ENCODE measurements at regions not wholly inside any gene's neighbourhood (a gene's known extent, or its start where the extent isn't known, plus 50 kb on each side); places are given as distances from the start of the nearest gene placed in this dataset.

GRCh38 chr4:149110481-149110880, 668.3 kb upstream of the NR3C2 start:
- POLR2A ChIA-PET, result no interaction called here
- Mint-ChIP-seq H3K27me3 (ENCODE audit: low read depth) (no peaks in the 10 kb centered on the region), H3K4me1 (ENCODE audit: low read depth) (no peaks in the 10 kb centered on the region), H3K4me3 (no peak overlapping the region), H3K36me3 (ENCODE audit: low read depth) (no peaks in the 10 kb centered on the region), H3K27ac (no peak overlapping the region), H3K9me3 (ENCODE audit: insufficient read depth) (no peaks in the 10 kb centered on the region)
- CTCF ChIA-PET, result no interaction called here
- DNase-seq (no peak), ATAC-seq (no peak)

DNA sequence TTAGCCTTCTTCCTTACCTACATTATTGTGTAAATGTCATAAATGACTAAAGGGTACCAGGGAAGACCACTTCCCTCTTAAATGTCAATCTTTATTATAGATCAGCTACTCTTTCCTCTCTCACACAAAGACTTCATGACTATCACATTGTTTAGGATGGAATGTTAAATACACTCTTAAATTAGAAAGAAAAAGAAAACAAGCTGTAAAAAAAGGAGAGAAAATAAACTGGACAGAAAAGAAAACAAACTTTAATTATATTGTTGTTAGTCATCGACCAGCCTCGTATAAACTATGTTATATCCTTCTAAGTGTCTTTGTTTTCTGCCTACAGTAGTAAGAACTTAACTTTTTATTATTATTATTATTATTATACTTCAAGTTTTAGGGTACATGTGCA, 666.4 kb upstream of the NR3C2 start:
- ChIA-PET POLR2A (no interaction called here), CTCF (no interaction called here)
- Mint-ChIP-seq H3K36me3 (ENCODE audit: low read depth) (no peaks in the 10 kb centered on the region), H3K4me3 (no peak overlapping the region), H3K27ac (no peak overlapping the region), H3K4me1 (ENCODE audit: low read depth) (no peaks in the 10 kb centered on the region), H3K27me3 (ENCODE audit: low read depth) (no peaks in the 10 kb centered on the region), H3K9me3 (ENCODE audit: insufficient read depth) (no peaks in the 10 kb centered on the region)
- ATAC-seq (no peak), DNase-seq (no peak)

DNA sequence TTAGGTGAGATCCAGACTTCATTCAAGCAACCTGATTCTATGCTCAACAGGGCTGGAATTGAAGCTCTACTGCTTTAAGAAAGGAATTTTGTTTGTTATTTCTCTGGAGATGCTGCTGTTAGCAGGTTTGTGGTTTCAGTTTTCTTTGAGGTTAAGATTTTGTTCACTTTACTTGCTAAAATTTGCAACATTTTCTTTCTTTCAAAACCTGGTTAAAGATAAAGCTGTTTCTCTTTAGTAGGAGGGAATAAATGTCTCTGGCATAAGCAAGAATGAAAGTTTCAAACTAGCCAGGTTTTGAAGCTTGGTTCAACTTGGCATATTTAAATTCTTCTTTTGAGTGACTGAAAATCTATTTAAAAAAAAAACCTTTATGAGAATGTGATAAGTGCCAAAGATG, 660.6 kb upstream of the NR3C2 start:
- Mint-ChIP-seq H3K4me1 (ENCODE audit: low read depth) (no peaks in the 10 kb centered on the region), H3K4me3 (no peak overlapping the region), H3K27me3 (ENCODE audit: low read depth) (no peaks in the 10 kb centered on the region), H3K36me3 (ENCODE audit: low read depth) (no peaks in the 10 kb centered on the region), H3K27ac (no peak overlapping the region), H3K9me3 (ENCODE audit: insufficient read depth) (no peaks in the 10 kb centered on the region)
- ChIA-PET POLR2A (no interaction called here), CTCF (no interaction called here)
- ATAC-seq, result no peak
- no peak for DNase-seq

GRCh38 chr4:149101649-149102048, 659.4 kb upstream of the NR3C2 start:
- H3K9me3 Mint-ChIP-seq (ENCODE audit: insufficient read depth), result no peaks in the 10 kb centered on the region
- ChIA-PET CTCF (no interaction called here), POLR2A (no interaction called here)
- DNase-seq (no peak), ATAC-seq (no peak)
- H3K36me3 Mint-ChIP-seq (ENCODE audit: low read depth), result no peaks in the 10 kb centered on the region
- H3K27ac Mint-ChIP-seq, result no peak overlapping the region
- H3K4me1 Mint-ChIP-seq (ENCODE audit: low read depth), result no peaks in the 10 kb centered on the region
- no peaks in the 10 kb centered on the region for H3K27me3 Mint-ChIP-seq (ENCODE audit: low read depth)
- H3K4me3 Mint-ChIP-seq, result no peak overlapping the region

DNA sequence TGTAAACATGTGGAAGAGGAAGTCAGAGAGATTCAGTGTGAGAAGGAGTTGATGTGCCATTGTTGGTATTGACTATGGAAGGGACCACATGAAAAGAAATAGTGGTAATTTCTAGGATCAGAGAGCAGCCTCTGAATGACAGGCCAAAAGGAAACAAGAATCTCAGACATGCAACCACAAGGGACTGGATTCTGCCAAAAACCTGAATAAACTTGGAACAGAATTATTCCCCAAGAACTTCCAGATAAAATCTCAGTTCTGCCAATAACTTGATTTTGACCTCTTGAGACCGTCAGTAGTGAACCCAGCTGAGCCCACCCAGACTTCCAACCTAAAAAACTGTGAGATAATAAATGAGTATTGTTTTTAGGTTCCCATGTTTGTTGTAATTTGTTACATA, 653.6 kb upstream of the NR3C2 start:
- no peaks in the 10 kb centered on the region for H3K4me1 Mint-ChIP-seq (ENCODE audit: low read depth)
- no peak overlapping the region for H3K27ac Mint-ChIP-seq
- H3K36me3 Mint-ChIP-seq (ENCODE audit: low read depth), result no peaks in the 10 kb centered on the region
- no peak for DNase-seq
- ChIA-PET POLR2A (no interaction called here), CTCF (no interaction called here)
- ATAC-seq, result no peak
- peaks cover 3% of the 10 kb centered on the region for H3K9me3 Mint-ChIP-seq (ENCODE audit: insufficient read depth)
- no peak overlapping the region for H3K4me3 Mint-ChIP-seq
- H3K27me3 Mint-ChIP-seq (ENCODE audit: low read depth), result no peaks in the 10 kb centered on the region

GRCh38 chr4:149095001-149095400, 652.8 kb upstream of the NR3C2 start:
- H3K4me3 Mint-ChIP-seq, result no peak overlapping the region
- H3K9me3 Mint-ChIP-seq (ENCODE audit: insufficient read depth), result peaks cover 3% of the 10 kb centered on the region
- CTCF ChIA-PET, result no interaction called here
- no peaks in the 10 kb centered on the region for H3K4me1 Mint-ChIP-seq (ENCODE audit: low read depth)
- POLR2A ChIA-PET, result no interaction called here
- H3K27me3 Mint-ChIP-seq (ENCODE audit: low read depth), result no peaks in the 10 kb centered on the region
- ATAC-seq, result no peak
- DNase-seq, result no peak
- H3K27ac Mint-ChIP-seq, result no peak overlapping the region
- H3K36me3 Mint-ChIP-seq (ENCODE audit: low read depth), result no peaks in the 10 kb centered on the region

GRCh38 chr4:149084144-149084543, 641.9 kb upstream of the NR3C2 start:
- no peaks in the 10 kb centered on the region for H3K36me3 Mint-ChIP-seq (ENCODE audit: low read depth)
- no peak overlapping the region for H3K27ac Mint-ChIP-seq
- no peak overlapping the region for H3K4me3 Mint-ChIP-seq
- DNase-seq (no peak), ATAC-seq (no peak)
- H3K27me3 Mint-ChIP-seq (ENCODE audit: low read depth), result no peaks in the 10 kb centered on the region
- H3K9me3 Mint-ChIP-seq (ENCODE audit: insufficient read depth), result no peaks in the 10 kb centered on the region
- ChIA-PET POLR2A (no interaction called here), CTCF (no interaction called here)
- no peaks in the 10 kb centered on the region for H3K4me1 Mint-ChIP-seq (ENCODE audit: low read depth)

GRCh38 chr4:149077181-149077580, 635.0 kb upstream of the NR3C2 start:
- Mint-ChIP-seq H3K9me3 (ENCODE audit: insufficient read depth) (no peaks in the 10 kb centered on the region), H3K36me3 (ENCODE audit: low read depth) (no peaks in the 10 kb centered on the region), H3K27me3 (ENCODE audit: low read depth) (no peaks in the 10 kb centered on the region)

DNA sequence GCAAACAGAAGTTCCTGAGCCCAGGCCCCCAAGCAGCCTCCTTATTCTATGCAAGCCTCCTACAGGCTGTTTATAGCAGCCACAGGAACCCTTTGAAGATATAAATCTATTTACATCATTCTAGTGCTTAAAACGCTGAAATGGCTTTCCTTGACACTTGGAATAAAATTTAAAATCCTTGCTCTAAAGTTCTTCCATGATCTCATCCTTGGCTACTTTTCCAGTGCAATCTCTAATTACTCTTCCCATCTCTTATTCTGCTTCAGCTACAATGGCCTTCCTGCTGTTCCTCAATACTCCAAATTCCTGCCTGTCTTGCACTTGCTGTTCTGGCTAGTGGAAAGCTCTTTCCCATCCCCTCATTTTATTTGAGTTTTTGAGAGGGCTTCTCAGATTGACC, 634.2 kb upstream of the NR3C2 start:
- Mint-ChIP-seq H3K27me3 (ENCODE audit: low read depth) (no peaks in the 10 kb centered on the region), H3K9me3 (ENCODE audit: insufficient read depth) (no peaks in the 10 kb centered on the region)

More at GRCh38 chr4:149077181-149077580, 635.0 kb upstream of the NR3C2 start:
- no peak overlapping the region for H3K4me3 Mint-ChIP-seq
- DNase-seq (no peak), ATAC-seq (no peak)
- H3K4me1 Mint-ChIP-seq (ENCODE audit: low read depth), result no peaks in the 10 kb centered on the region
- ChIA-PET POLR2A (interaction anchor here (0.6 kb wide), 1 partner anchor 58 kb away, joined by 4 read pairs; no protein-coding TSS in a partner anchor), CTCF (no interaction called here)
- H3K27ac Mint-ChIP-seq, result no peak overlapping the region

GRCh38 chr4:149072384-149072783, 630.2 kb upstream of the NR3C2 start:
- POLR2A ChIA-PET, result no interaction called here
- Mint-ChIP-seq H3K4me1 (ENCODE audit: low read depth) (no peaks in the 10 kb centered on the region), H3K9me3 (ENCODE audit: insufficient read depth) (no peaks in the 10 kb centered on the region), H3K36me3 (ENCODE audit: low read depth) (no peaks in the 10 kb centered on the region), H3K4me3 (no peak overlapping the region), H3K27me3 (ENCODE audit: low read depth) (no peaks in the 10 kb centered on the region), H3K27ac (no peak overlapping the region)
- ATAC-seq (no peak), DNase-seq (no peak)
- CTCF ChIA-PET, result no interaction called here

More for the DNA sequence above, 634.2 kb upstream of the NR3C2 start:
- no peak for DNase-seq
- H3K27ac Mint-ChIP-seq, result no peak overlapping the region
- H3K4me3 Mint-ChIP-seq, result no peak overlapping the region
- ATAC-seq, result no peak
- no peaks in the 10 kb centered on the region for H3K36me3 Mint-ChIP-seq (ENCODE audit: low read depth)
- H3K4me1 Mint-ChIP-seq (ENCODE audit: low read depth), result no peaks in the 10 kb centered on the region
- CTCF ChIA-PET, result no interaction called here
- POLR2A ChIA-PET, result interaction anchor here (0.6 kb wide), 1 partner anchor 59 kb away, joined by 4 read pairs; no protein-coding TSS in a partner anchor

DNA sequence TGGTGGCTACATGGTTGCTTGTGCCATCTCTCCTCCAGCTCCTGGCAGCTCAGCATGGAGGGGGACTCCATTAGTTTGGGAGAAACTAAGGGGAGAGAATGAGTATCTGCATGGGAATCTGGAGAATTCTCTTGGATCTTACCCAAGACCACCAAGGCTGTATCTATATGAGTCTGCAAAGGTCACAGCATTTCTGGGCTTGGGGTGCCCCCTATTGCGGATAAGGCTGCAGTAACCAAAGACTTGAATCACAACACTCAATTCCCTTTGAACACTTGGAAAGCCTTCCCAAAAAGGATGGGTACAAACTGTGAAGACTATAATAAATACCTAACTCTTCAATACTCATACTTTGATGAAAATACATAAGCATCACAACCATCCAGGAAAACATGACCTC, 623.5 kb upstream of the NR3C2 start:
- Mint-ChIP-seq H3K9me3 (ENCODE audit: insufficient read depth) (no peaks in the 10 kb centered on the region), H3K4me3 (no peak overlapping the region), H3K27me3 (ENCODE audit: low read depth) (no peaks in the 10 kb centered on the region), H3K27ac (no peak overlapping the region), H3K4me1 (ENCODE audit: low read depth) (no peaks in the 10 kb centered on the region), H3K36me3 (ENCODE audit: low read depth) (no peaks in the 10 kb centered on the region)
- DNase-seq (no peak), ATAC-seq (no peak)
- CTCF ChIA-PET, result no interaction called here
- POLR2A ChIA-PET, result no interaction called here

- ChIA-PET POLR2A (no interaction called here), CTCF (no interaction called here)
- Mint-ChIP-seq H3K36me3 (ENCODE audit: low read depth) (no peaks in the 10 kb centered on the region), H3K9me3 (ENCODE audit: insufficient read depth) (no peaks in the 10 kb centered on the region), H3K27me3 (ENCODE audit: low read depth) (no peaks in the 10 kb centered on the region), H3K4me1 (ENCODE audit: low read depth) (no peaks in the 10 kb centered on the region), H3K4me3 (no peak overlapping the region), H3K27ac (no peak overlapping the region)
- no peak for DNase-seq
- ATAC-seq, result no peak
Measured at GRCh38 chr4:149062997-149063396, 620.8 kb upstream of the NR3C2 start.

- Mint-ChIP-seq H3K4me1 (ENCODE audit: low read depth) (no peaks in the 10 kb centered on the region), H3K9me3 (ENCODE audit: insufficient read depth) (no peaks in the 10 kb centered on the region), H3K27ac (no peak overlapping the region), H3K4me3 (no peak overlapping the region), H3K36me3 (ENCODE audit: low read depth) (no peaks in the 10 kb centered on the region), H3K27me3 (ENCODE audit: low read depth) (no peaks in the 10 kb centered on the region)
- no peak for DNase-seq
- POLR2A ChIA-PET, result no interaction called here
- no peak for ATAC-seq
- CTCF ChIA-PET, result no interaction called here
Measured at GRCh38 chr4:149057594-149057993, 615.4 kb upstream of the NR3C2 start.
